Naive thymus-derived CD4-positive, alpha-beta T cell (primary cell): ENCODE measurements at regions not wholly inside any gene's neighbourhood (a gene's known extent, or its start where the extent isn't known, plus 50 kb on each side); places are given as distances from the start of the nearest gene placed in this dataset.
"Not testable (repeated sequence)": the region's sequence is repeated elsewhere in the genome, so short reads cannot be mapped to it uniquely, and the experiment has no call there.

Source experiments
- ATAC-seq: fragments of 150-1000 bp; cut with Tn5 transposase; 2 replicates; pipeline ENCODE4 v1.10.0; 2021; ENCODE audit warnings: mild to moderate bottlenecking, moderate library complexity
- CTCF ChIA-PET: fragments of 350-600 bp; sonication (Branson Sonifier 250); formaldehyde crosslinking; loops from one replicate; lab custom pipeline; 2021; ENCODE audit warnings: antibody characterized with exemption; lab: Charles Lee
- POLR2A ChIA-PET: fragments of 350-600 bp; sonication (Branson Sonifier 250); formaldehyde crosslinking; loops from one replicate; lab custom pipeline; 2021; ENCODE audit warnings: antibody characterized with exemption, inconsistent platforms; lab: Charles Lee
- DNase-seq, 9 donors: peaks; one replicate each; pipeline versions ENCODE4 v3.0.0 to v3.0.0-alpha.2; 2020 to 2022; ENCODE audit warnings: mixed read lengths in 1 of 9
- H3K27ac ChIP-seq: one replicate; pipeline ENCODE4 v1.7.0; 2013; ENCODE audit warnings: mild to moderate bottlenecking, low read depth, low read length, moderate library complexity
- H3K27me3 ChIP-seq, 2 donors: one replicate each; pipeline ENCODE4 v1.7.0; 2013; ENCODE audit warnings: low read length in 2 of 2, mild to moderate bottlenecking in 2 of 2, moderate library complexity in 2 of 2; ENCODE audit not compliant: control insufficient read depth in 2 of 2, insufficient read depth in 2 of 2
- H3K36me3 ChIP-seq, 3 experiments: 1 replicate in 2 of 3; 2 replicates in 1 of 3; pipeline ENCODE4 v1.7.0; 2013; ENCODE audit warnings: low read length in 3 of 3, mild to moderate bottlenecking in 3 of 3, moderate library complexity in 1 of 3; ENCODE audit not compliant: insufficient read depth in 3 of 3, control insufficient read depth in 2 of 3
- H3K4me1 ChIP-seq, 2 donors: one replicate each; pipeline ENCODE4 v1.7.0; 2013; ENCODE audit warnings: low read length in 2 of 2, mild to moderate bottlenecking in 2 of 2, moderate library complexity in 1 of 2; ENCODE audit not compliant: control insufficient read depth in 2 of 2, insufficient read depth in 2 of 2
- H3K4me3 ChIP-seq: 2 replicates; pipeline ENCODE4 v1.7.0; 2013; ENCODE audit warnings: mild to moderate bottlenecking, low read length
- H3K9me3 ChIP-seq, 3 experiments: 1 replicate in 2 of 3; 2 replicates in 1 of 3; pipeline ENCODE4 v1.7.0; 2013; ENCODE audit warnings: low read length in 3 of 3; ENCODE audit not compliant: control insufficient read depth in 2 of 3
- H3K27ac Mint-ChIP-seq, 9 donors: one replicate each; pipeline ENCODE4 v1.8.0; 2020 to 2022; ENCODE audit warnings: mixed read lengths in 9 of 9, mild to moderate bottlenecking in 8 of 9, moderate library complexity in 5 of 9, inconsistent platforms in 2 of 9
- H3K27me3 Mint-ChIP-seq, 5 donors: one replicate each; pipeline ENCODE4 v1.8.0; 2021 to 2022; ENCODE audit warnings: mixed read lengths in 5 of 5, mild to moderate bottlenecking in 1 of 5
- H3K36me3 Mint-ChIP-seq, 5 donors: one replicate each; pipeline ENCODE4 v1.8.0; 2020 to 2022; ENCODE audit warnings: mixed read lengths in 5 of 5, mild to moderate bottlenecking in 3 of 5, inconsistent platforms in 1 of 5
- H3K4me1 Mint-ChIP-seq, 7 donors: one replicate each; pipeline ENCODE4 v1.8.0; 2020 to 2022; ENCODE audit warnings: mixed read lengths in 7 of 7, mild to moderate bottlenecking in 3 of 7, inconsistent platforms in 1 of 7
- H3K4me3 Mint-ChIP-seq, 10 donors: one replicate each; pipeline ENCODE4 v1.8.0; 2020 to 2022; ENCODE audit warnings: mild to moderate bottlenecking in 10 of 10, mixed read lengths in 10 of 10, moderate library complexity in 6 of 10, inconsistent platforms in 2 of 10
- H3K9me3 Mint-ChIP-seq, 11 donors: one replicate each; pipeline ENCODE4 v1.8.0; 2020 to 2022; ENCODE audit warnings: mixed read lengths in 11 of 11, mild to moderate bottlenecking in 4 of 11, inconsistent platforms in 1 of 11, moderate library complexity in 1 of 11
- intact Hi-C, 2 donors: fragments of 100-400 bp; cut with micrococcal nuclease; formaldehyde crosslinking; loops; one replicate each; pipeline ENCODE4 v1.15.1; 2023

GRCh38 chr13:55576389-55576788 is 1564.3 kb upstream of the PRR20A start:
- no peak for DNase-seq
- no peak overlapping the region for H3K4me3 Mint-ChIP-seq
- intact Hi-C loops, result no loop called here
- Histone ChIP-seq H3K36me3 (no peaks in the 10 kb centered on the region), H3K27ac (no peak overlapping the region), H3K9me3 (no peaks in the 10 kb centered on the region), H3K4me1 (no peaks in the 10 kb centered on the region), H3K27me3 (no peaks in the 10 kb centered on the region), H3K4me3 (no peak overlapping the region)
- ATAC-seq, result no peak
- H3K4me1 Mint-ChIP-seq, result no peaks in the 10 kb centered on the region
- CTCF ChIA-PET, result no interaction called here
- H3K9me3 Mint-ChIP-seq, result peaks cover 0 to 16% (median 11%) of the 10 kb centered on the region in 11 donors
- H3K27me3 Mint-ChIP-seq, result no peaks in the 10 kb centered on the region
- peaks cover 0 to 8% (median 0%) of the 10 kb centered on the region in 5 donors for H3K36me3 Mint-ChIP-seq
- POLR2A ChIA-PET, result no interaction called here
- no peak overlapping the region for H3K27ac Mint-ChIP-seq

- intact Hi-C loops, result no loop called here
- H3K36me3 ChIP-seq, result no peaks in the 10 kb centered on the region
- H3K4me3 Mint-ChIP-seq, result no peak overlapping the region
- peaks cover 0 to 18% (median 9%) of the 10 kb centered on the region in 11 donors for H3K9me3 Mint-ChIP-seq
- H3K27me3 ChIP-seq, result no peaks in the 10 kb centered on the region
- H3K27ac ChIP-seq, result no peak overlapping the region
- DNase-seq, result no peak
- ChIA-PET CTCF (no interaction called here), POLR2A (no interaction called here)
- H3K27me3 Mint-ChIP-seq, result no peaks in the 10 kb centered on the region
- no peak for ATAC-seq
- peaks cover 0 to 8% (median 0%) of the 10 kb centered on the region in 5 donors for H3K36me3 Mint-ChIP-seq
- H3K9me3 ChIP-seq, result no peaks in the 10 kb centered on the region
- no peak overlapping the region for H3K4me3 ChIP-seq
- H3K4me1 Mint-ChIP-seq, result no peaks in the 10 kb centered on the region
- H3K4me1 ChIP-seq, result no peaks in the 10 kb centered on the region
- H3K27ac Mint-ChIP-seq, result no peak overlapping the region
Observed at GRCh38 chr13:55577082-55577846, 1563.5 kb upstream of the PRR20A start.

- DNase-seq, result no peak
- ATAC-seq, result no peak
- no peaks in the 10 kb centered on the region for H3K9me3 ChIP-seq
- Mint-ChIP-seq H3K27ac (no peak overlapping the region), H3K9me3 (peaks cover 0 to 22% (median 9%) of the 10 kb centered on the region in 11 donors), H3K36me3 (peaks cover 0 to 8% (median 0%) of the 10 kb centered on the region in 5 donors), H3K4me1 (no peaks in the 10 kb centered on the region), H3K4me3 (no peak overlapping the region), H3K27me3 (no peaks in the 10 kb centered on the region)
- no peaks in the 10 kb centered on the region for H3K4me1 ChIP-seq
- no peaks in the 10 kb centered on the region for H3K27me3 ChIP-seq
- H3K36me3 ChIP-seq, result no peaks in the 10 kb centered on the region
- ChIA-PET CTCF (no interaction called here), POLR2A (no interaction called here)
- intact Hi-C loops, result no loop called here
- H3K4me3 ChIP-seq, result no peak overlapping the region
- H3K27ac ChIP-seq, result no peak overlapping the region
Observed at GRCh38 chr13:55577847-55578210, 1562.9 kb upstream of the PRR20A start.

DNA sequence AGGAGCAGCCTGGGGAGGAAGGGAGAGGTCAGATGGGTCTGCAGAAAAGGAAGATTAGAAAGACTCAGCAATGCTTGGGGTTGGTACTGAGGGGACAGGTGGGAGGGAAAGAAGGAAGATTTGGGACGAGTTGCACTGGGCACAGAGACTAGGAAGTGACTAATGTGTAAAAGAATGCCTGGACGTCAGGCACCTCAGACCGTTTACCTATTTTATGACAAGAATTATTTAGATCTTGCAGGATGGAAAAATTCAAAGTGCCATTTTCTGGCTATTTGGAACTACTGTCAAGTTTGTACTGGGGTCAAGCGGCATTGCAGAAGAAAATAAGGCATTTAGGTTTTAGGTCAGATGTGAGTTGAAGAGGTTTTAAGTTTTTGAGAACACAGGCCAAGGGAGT is 1558.4 kb upstream of the PRR20A start:
- DNase-seq, ATAC-seq, H3K27me3 Mint-ChIP-seq, H3K27ac Mint-ChIP-seq, H3K9me3 ChIP-seq, H3K27me3 ChIP-seq, H3K4me3 Mint-ChIP-seq, intact Hi-C loops, CTCF ChIA-PET, H3K4me1 Mint-ChIP-seq, H3K36me3 ChIP-seq, H3K4me3 ChIP-seq, H3K4me1 ChIP-seq, POLR2A ChIA-PET, H3K27ac ChIP-seq: not testable (repeated sequence)
- peaks cover 0 to 12% (median 0%) of the 10 kb centered on the region in 5 donors for H3K36me3 Mint-ChIP-seq
- peaks cover 2 to 26% (median 16%) of the 10 kb centered on the region in 11 donors for H3K9me3 Mint-ChIP-seq

- Histone ChIP-seq H3K4me3 (no peak overlapping the region), H3K27ac (no peak overlapping the region), H3K36me3 (no peaks in the 10 kb centered on the region), H3K9me3 (no peaks in the 10 kb centered on the region), H3K27me3 (no peaks in the 10 kb centered on the region), H3K4me1 (no peaks in the 10 kb centered on the region)
- Mint-ChIP-seq H3K4me3 (no peak overlapping the region), H3K27ac (no peak overlapping the region), H3K36me3 (peaks cover 0 to 12% (median 0%) of the 10 kb centered on the region in 5 donors), H3K4me1 (no peaks in the 10 kb centered on the region), H3K9me3 (peaks cover 2 to 27% (median 16%) of the 10 kb centered on the region in 11 donors), H3K27me3 (no peaks in the 10 kb centered on the region)
- intact Hi-C loops, result no loop called here
- no peak for ATAC-seq
- POLR2A ChIA-PET, result no interaction called here
- CTCF ChIA-PET, result no interaction called here
- no peak for DNase-seq
Observed at GRCh38 chr13:55583953-55584593, 1556.6 kb upstream of the PRR20A start.

- Mint-ChIP-seq H3K9me3 (peaks cover 0 to 6% (median 2%) of the 10 kb centered on the region in 11 donors), H3K4me3 (no peak overlapping the region), H3K4me1 (no peaks in the 10 kb centered on the region), H3K36me3 (no peaks in the 10 kb centered on the region), H3K27ac (no peak overlapping the region), H3K27me3 (no peaks in the 10 kb centered on the region)
- no peak for ATAC-seq
- Histone ChIP-seq H3K4me3 (no peak overlapping the region), H3K27ac (no peak overlapping the region), H3K36me3 (no peaks in the 10 kb centered on the region), H3K4me1 (no peaks in the 10 kb centered on the region), H3K27me3 (no peaks in the 10 kb centered on the region), H3K9me3 (no peaks in the 10 kb centered on the region)
- DNase-seq, result no peak
- intact Hi-C loops, result no loop called here
- ChIA-PET POLR2A (no interaction called here), CTCF (no interaction called here)
Observed at GRCh38 chr13:55602784-55603183, 1537.9 kb upstream of the PRR20A start.
